Natural killer cell (primary cell): ENCODE measurements at regions not wholly inside any gene's neighbourhood (a gene's known extent, or its start where the extent isn't known, plus 50 kb on each side); places are given as distances from the start of the nearest gene placed in this dataset.

Experiments used
- ATAC-seq, 3 donors: fragments of 150-1000 bp in 2 of 3; fragments of 200-7000 bp in 1 of 3; cut with Tn5 transposase; 1 replicate in 1 of 3; 2 replicates in 2 of 3; pipeline ENCODE4 v1.10.0; 2021; ENCODE audit warnings: mild to moderate bottlenecking in 2 of 3, moderate library complexity in 2 of 3
- DNase-seq, 2 donors: peaks; one replicate each; pipeline versions ENCODE4 v3.0.0 to v3.0.0-alpha.2; 2013 to 2021; ENCODE audit warnings: mixed read lengths in 1 of 2
- H3K27ac ChIP-seq: one replicate; pipeline ENCODE4 v1.5.1; 2013; ENCODE audit warnings: mild to moderate bottlenecking, low read length
- H3K27me3 ChIP-seq: one replicate; pipeline ENCODE4 v1.6.1; 2013; ENCODE audit warnings: low read length; ENCODE audit not compliant: control insufficient read depth, insufficient read depth
- H3K36me3 ChIP-seq: one replicate; pipeline ENCODE4 v1.6.1; 2013; ENCODE audit warnings: low read length; ENCODE audit not compliant: control insufficient read depth, insufficient read depth
- H3K4me1 ChIP-seq: one replicate; pipeline ENCODE4 v1.6.1; 2013; ENCODE audit warnings: low read length; ENCODE audit not compliant: control insufficient read depth, insufficient read depth
- H3K4me3 ChIP-seq: one replicate; pipeline ENCODE4 v1.5.1; 2013; ENCODE audit warnings: low read length
- H3K9me3 ChIP-seq: one replicate; pipeline ENCODE4 v1.6.1; 2013; ENCODE audit warnings: low read length; ENCODE audit not compliant: control insufficient read depth, insufficient read depth
- H3K27ac Mint-ChIP-seq, 2 donors: one replicate each; pipeline ENCODE4 v1.8.0; 2022; ENCODE audit warnings: mild to moderate bottlenecking in 2 of 2, mixed read lengths in 2 of 2, moderate library complexity in 1 of 2
- H3K27me3 Mint-ChIP-seq, 2 donors: one replicate each; pipeline ENCODE4 v1.8.0; 2022; ENCODE audit warnings: low read depth in 2 of 2, mixed read lengths in 2 of 2
- H3K36me3 Mint-ChIP-seq: one replicate; pipeline ENCODE4 v1.8.0; 2022; ENCODE audit warnings: mixed read lengths
- H3K4me1 Mint-ChIP-seq, 2 donors: one replicate each; pipeline ENCODE4 v1.8.0; 2022; ENCODE audit warnings: mixed read lengths in 2 of 2
- H3K4me3 Mint-ChIP-seq: one replicate; pipeline ENCODE4 v1.8.0; 2022; ENCODE audit warnings: mild to moderate bottlenecking, moderate library complexity, mixed read lengths
- H3K9me3 Mint-ChIP-seq, 2 donors: one replicate each; pipeline ENCODE4 v1.8.0; 2022; ENCODE audit warnings: mixed read lengths in 2 of 2
- CTCF ChIP-seq: fragments of 200-600 bp; IDR thresholded peaks from one replicate; pipeline ENCODE4 v1.8.0; 2022; ENCODE audit warnings: antibody characterized with exemption
- WGBS: methylation state at CpG from one replicate; pipeline ENCODE4 v1.1.7; 2013; ENCODE audit warnings: missing lambda C conversion rate; ENCODE audit not compliant: insufficient coverage; 5-methylcytosine and 5-hydroxymethylcytosine counted together
- intact Hi-C: fragments of 100-400 bp; cut with micrococcal nuclease; formaldehyde crosslinking; loops from one replicate; pipeline ENCODE4 v1.14.2; 2022

DNA sequence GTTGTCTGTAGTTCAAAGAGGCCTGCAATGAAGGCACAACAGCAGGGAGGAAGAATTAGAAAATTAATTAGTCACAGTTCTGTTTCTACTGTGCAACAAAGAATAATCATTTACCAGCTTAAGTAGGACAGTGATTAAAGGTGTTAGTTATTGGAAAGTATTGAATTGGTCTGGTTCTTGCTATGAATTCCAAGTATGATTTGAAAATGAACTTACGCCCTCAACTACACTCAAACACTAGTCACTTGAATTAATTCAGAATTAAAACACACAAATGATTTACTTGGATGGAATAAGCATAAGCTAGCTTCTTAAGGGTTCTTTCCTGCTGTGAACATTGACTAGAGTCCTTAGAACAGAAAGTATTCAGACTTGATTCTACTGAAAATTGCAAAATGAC is 69.9 kb upstream of the EXOC1L start:
- Histone ChIP-seq H3K4me1 (no peaks in the 10 kb centered on the region), H3K27ac (no peak overlapping the region), H3K4me3 (no peak overlapping the region), H3K27me3 (peaks cover 2% of the 10 kb centered on the region), H3K36me3 (no peaks in the 10 kb centered on the region), H3K9me3 (no peaks in the 10 kb centered on the region)
- no peak overlapping the region for H3K27ac Mint-ChIP-seq
- H3K36me3 Mint-ChIP-seq = no peaks in the 10 kb centered on the region
- TF ChIP-seq CTCF = no peak
- DNase-seq (no peak), ATAC-seq (no peak)
- peaks cover 0 to 2% of the 10 kb centered on the region in 2 donors for H3K9me3 Mint-ChIP-seq
- intact Hi-C loops = no loop called here
- no peak overlapping the region for H3K4me3 Mint-ChIP-seq
- peaks cover 8 to 27% of the 10 kb centered on the region in 2 donors for H3K27me3 Mint-ChIP-seq
- no peaks in the 10 kb centered on the region for H3K4me1 Mint-ChIP-seq
- WGBS = no CpG with 5 or more reads among the region's 1 CpG

DNA sequence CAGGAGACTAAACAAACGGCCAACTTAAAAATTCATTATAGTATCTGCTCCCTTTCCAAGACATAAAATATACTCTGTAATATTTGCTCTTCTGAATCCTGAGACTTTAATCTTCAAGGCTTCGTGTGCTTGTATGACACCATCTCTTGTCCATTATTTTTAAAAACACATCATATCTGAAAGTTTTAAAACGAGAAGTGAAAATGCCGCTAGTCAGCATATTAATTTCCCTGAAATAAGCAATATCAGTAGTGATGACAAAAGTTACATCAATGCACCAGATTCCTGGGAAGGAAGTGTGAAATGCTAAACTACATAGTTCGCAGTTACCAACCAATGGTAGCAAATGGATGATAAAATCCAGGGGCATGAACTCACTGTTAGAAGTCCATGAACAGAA is 66.8 kb upstream of the EXOC1L start:
- Mint-ChIP-seq H3K4me3 (no peak overlapping the region), H3K27ac (no peak overlapping the region), H3K4me1 (no peaks in the 10 kb centered on the region), H3K9me3 (peaks cover 0 to 2% of the 10 kb centered on the region in 2 donors), H3K27me3 (peaks cover 9 to 21% of the 10 kb centered on the region in 2 donors), H3K36me3 (no peaks in the 10 kb centered on the region)
- ATAC-seq = no peak
- intact Hi-C loops = no loop called here
- no peak for TF ChIP-seq CTCF
- Histone ChIP-seq H3K36me3 (no peaks in the 10 kb centered on the region), H3K4me1 (no peaks in the 10 kb centered on the region), H3K9me3 (no peaks in the 10 kb centered on the region), H3K27me3 (peaks cover 2% of the 10 kb centered on the region), H3K27ac (no peak overlapping the region), H3K4me3 (no peak overlapping the region)
- WGBS = 85% methylated on average over 4 of the region's 5 CpGs
- no peak for DNase-seq

DNA sequence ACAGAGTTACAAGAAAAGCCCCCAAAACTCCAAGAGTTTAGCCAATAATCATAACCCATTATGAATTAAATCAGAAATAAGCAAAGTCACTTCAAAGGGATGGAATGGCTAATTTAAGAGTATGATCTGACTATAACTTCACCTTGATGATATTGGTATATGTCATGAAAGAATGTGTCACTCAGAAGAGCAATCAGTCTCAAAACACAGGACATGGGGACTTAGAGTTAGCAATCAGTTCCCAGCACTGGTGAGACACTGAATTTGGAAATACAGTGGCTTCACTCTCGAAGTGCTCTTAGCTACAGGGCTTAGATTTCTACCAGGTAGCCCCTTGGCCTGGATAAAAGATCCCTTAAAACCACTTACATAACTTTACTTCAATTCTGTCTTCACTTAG is 65.7 kb upstream of the EXOC1L start:
- peaks cover 0 to 2% of the 10 kb centered on the region in 2 donors for H3K9me3 Mint-ChIP-seq
- no peak overlapping the region for H3K27ac Mint-ChIP-seq
- 33% methylated on average over 1 of the region's 1 CpG for WGBS
- H3K4me1 ChIP-seq = no peaks in the 10 kb centered on the region
- H3K4me1 Mint-ChIP-seq = no peaks in the 10 kb centered on the region
- H3K27me3 ChIP-seq = peaks cover 2% of the 10 kb centered on the region
- H3K4me3 ChIP-seq = no peak overlapping the region
- H3K27ac ChIP-seq = no peak overlapping the region
- no peak for TF ChIP-seq CTCF
- H3K27me3 Mint-ChIP-seq = peaks cover 8 to 15% of the 10 kb centered on the region in 2 donors
- ATAC-seq (no peak), DNase-seq (no peak)
- no peak overlapping the region for H3K4me3 Mint-ChIP-seq
- H3K36me3 Mint-ChIP-seq = no peaks in the 10 kb centered on the region
- intact Hi-C loops = no loop called here
- H3K36me3 ChIP-seq = no peaks in the 10 kb centered on the region
- no peaks in the 10 kb centered on the region for H3K9me3 ChIP-seq

- Mint-ChIP-seq H3K9me3 (peaks cover 0 to 2% of the 10 kb centered on the region in 2 donors), H3K36me3 (no peaks in the 10 kb centered on the region), H3K4me3 (no peak overlapping the region), H3K27ac (no peak overlapping the region), H3K27me3 (peaks cover 8 to 10% of the 10 kb centered on the region in 2 donors), H3K4me1 (no peaks in the 10 kb centered on the region)
- Histone ChIP-seq H3K4me1 (no peaks in the 10 kb centered on the region), H3K27me3 (peaks cover 2% of the 10 kb centered on the region), H3K4me3 (no peak overlapping the region), H3K27ac (no peak overlapping the region), H3K9me3 (no peaks in the 10 kb centered on the region), H3K36me3 (no peaks in the 10 kb centered on the region)
- intact Hi-C loops = no loop called here
- WGBS = 95% methylated on average over 3 of the region's 6 CpGs
- ATAC-seq (no peak), DNase-seq (no peak)
- TF ChIP-seq CTCF = no peak
Observed at GRCh38 chr4:55754754-55755350, 64.7 kb upstream of the EXOC1L start.
